Liver (tissue), 8 donors: ENCODE measurements at regions not wholly inside any gene's neighbourhood (a gene's known extent, or its start where the extent isn't known, plus 50 kb on each side); places are given as distances from the start of the nearest gene placed in this dataset.

Experiments used
- DNase-seq: peaks from one replicate; pipeline ENCODE4 v3.0.0-alpha.2; 2017; ENCODE audit warnings: low spot score
- H3K27ac ChIP-seq, 2 donors: one replicate each; pipeline ENCODE4 v1.7.0; 2013; ENCODE audit warnings: inconsistent platforms in 2 of 2, low read length in 2 of 2, control low read depth in 1 of 2, low read depth in 1 of 2, mild to moderate bottlenecking in 1 of 2
- H3K27me3 ChIP-seq, 4 donors: one replicate each; pipeline versions ENCODE4 v1.6.1 to v1.7.0; 2013; ENCODE audit warnings: low read length in 3 of 4, inconsistent platforms in 1 of 4, mild to moderate bottlenecking in 1 of 4, moderate library complexity in 1 of 4; ENCODE audit not compliant: control insufficient read depth in 4 of 4, insufficient read depth in 4 of 4
- H3K36me3 ChIP-seq, 4 donors: one replicate each; pipeline versions ENCODE4 v1.6.1 to v1.7.0; 2013; ENCODE audit warnings: low read length in 3 of 4, mild to moderate bottlenecking in 3 of 4, low read depth in 1 of 4, moderate library complexity in 1 of 4; ENCODE audit not compliant: control insufficient read depth in 4 of 4, insufficient read depth in 3 of 4
- H3K4me1 ChIP-seq, 4 donors: one replicate each; pipeline versions ENCODE4 v1.6.1 to v1.7.0; 2013; ENCODE audit warnings: low read length in 3 of 4, mild to moderate bottlenecking in 3 of 4, moderate library complexity in 1 of 4; ENCODE audit not compliant: control insufficient read depth in 4 of 4, insufficient read depth in 4 of 4
- H3K4me3 ChIP-seq, 3 donors: one replicate each; pipeline versions ENCODE4 v1.6.1 to v1.7.0; 2013; ENCODE audit warnings: low read length in 3 of 3, control low read depth in 1 of 3, low read depth in 1 of 3, mild to moderate bottlenecking in 1 of 3
- H3K9ac ChIP-seq, 2 donors: one replicate each; pipeline ENCODE4 v1.7.0; 2013; ENCODE audit warnings: low read length in 2 of 2, mild to moderate bottlenecking in 2 of 2, moderate library complexity in 2 of 2, control low read depth in 1 of 2, low read depth in 1 of 2
- H3K9me3 ChIP-seq, 4 donors: one replicate each; pipeline versions ENCODE4 v1.6.1 to v1.7.0; 2013; ENCODE audit warnings: low read length in 3 of 4; ENCODE audit not compliant: control insufficient read depth in 4 of 4
- EGR1 ChIP-seq, 2 donors: IDR thresholded peaks; 2 replicates each; pipeline ENCODE4 v1.6.1; 2016 to 2018; ENCODE audit warnings: antibody characterized with exemption in 2 of 2, low read depth in 2 of 2
- FOXA2 ChIP-seq: IDR thresholded peaks from 2 replicates; pipeline ENCODE4 v1.6.1; 2016; ENCODE audit warnings: antibody characterized with exemption
- GABPA ChIP-seq, 2 donors: IDR thresholded peaks in 1 of 2; conservative IDR thresholded peaks in 1 of 2; 2 replicates each; pipeline ENCODE4 v1.6.1; 2016; ENCODE audit warnings: antibody characterized with exemption in 2 of 2, mild to moderate bottlenecking in 1 of 2, moderate library complexity in 1 of 2
- HNF4A ChIP-seq, 2 donors: conservative IDR thresholded peaks; 2 replicates each; pipeline ENCODE4 v1.6.1; 2016; ENCODE audit warnings: antibody characterized with exemption in 2 of 2, mild to moderate bottlenecking in 2 of 2
- HNF4G ChIP-seq: IDR thresholded peaks from 2 replicates; pipeline ENCODE4 v1.6.1; 2016; ENCODE audit warnings: antibody characterized with exemption
- JUND ChIP-seq, 2 donors: IDR thresholded peaks; 2 replicates each; pipeline ENCODE4 v1.6.1; 2016; ENCODE audit warnings: antibody characterized with exemption in 2 of 2
- MAX ChIP-seq: IDR thresholded peaks from 2 replicates; pipeline ENCODE4 v1.6.1; 2016; ENCODE audit warnings: antibody characterized with exemption
- NR2F2 ChIP-seq: IDR thresholded peaks from 2 replicates; pipeline ENCODE4 v1.6.1; 2016; ENCODE audit warnings: antibody characterized with exemption
- RAD21 ChIP-seq, 2 donors: IDR thresholded peaks; 2 replicates each; pipeline ENCODE4 v1.6.1; 2016; ENCODE audit warnings: antibody characterized with exemption in 2 of 2, mild to moderate bottlenecking in 2 of 2
- REST ChIP-seq: IDR thresholded peaks from 2 replicates; pipeline ENCODE4 v1.6.1; 2016; ENCODE audit warnings: antibody characterized with exemption, mild to moderate bottlenecking
- RXRA ChIP-seq, 2 donors: IDR thresholded peaks; 2 replicates each; pipeline ENCODE4 v1.6.1; 2017 to 2018; ENCODE audit warnings: antibody characterized with exemption in 2 of 2, mild to moderate bottlenecking in 1 of 2
- SP1 ChIP-seq: IDR thresholded peaks from 2 replicates; pipeline ENCODE4 v1.6.1; 2018; ENCODE audit warnings: antibody characterized with exemption, mild to moderate bottlenecking
- TAF1 ChIP-seq: conservative IDR thresholded peaks from 2 replicates; pipeline ENCODE4 v1.6.1; 2016; ENCODE audit warnings: antibody characterized with exemption, mild to moderate bottlenecking
- YY1 ChIP-seq: IDR thresholded peaks from 2 replicates; pipeline ENCODE4 v1.6.1; 2016; ENCODE audit warnings: antibody characterized with exemption, mild to moderate bottlenecking
- WGBS: extraction: QIAGEN DNeasy Blood & Tissue Kit; methylation state at CpG from one replicate; pipeline ENCODE4 v1.1.7; 2013; 5-methylcytosine and 5-hydroxymethylcytosine counted together
- TF ChIP-seq, protein P1 (sequence below): fragments of 150-350 bp; IDR thresholded peaks from 2 replicates; pipeline ENCODE4 v1.5.1; 2017; ENCODE audit warnings: improper control_type of control experiment, low read depth, low read length; ENCODE audit not compliant: missing input control
- TF ChIP-seq, protein P2 (sequence below): IDR thresholded peaks from 2 replicates; pipeline ENCODE4 v1.6.1; 2016; ENCODE audit warnings: antibody characterized with exemption
- donor health status: healthy.
- donor health status: healthy.
- donor health status: healthy.
- donor health status: healthy.
- donor health status: healthy.

DNA sequence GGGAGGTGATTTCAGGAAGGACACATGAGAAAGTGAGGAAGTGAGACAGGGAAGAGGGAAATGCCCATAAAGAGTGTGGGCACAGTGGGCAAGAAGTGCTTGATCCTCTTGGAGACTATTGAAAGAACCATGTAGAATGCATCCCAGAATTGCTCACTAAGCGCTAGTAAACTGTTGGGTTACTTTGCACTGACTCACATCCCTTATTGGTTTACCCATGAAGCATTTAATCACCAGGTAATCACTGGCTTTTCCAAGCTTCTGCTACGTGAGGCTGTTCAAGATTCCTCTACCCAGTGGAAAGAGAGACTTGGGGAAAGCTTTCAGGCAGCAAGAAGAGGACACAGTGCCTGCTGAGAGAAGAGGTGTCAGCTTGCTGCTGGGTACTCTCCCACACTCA is 410.0 kb upstream of the JAG1 start:
- H3K4me3 ChIP-seq = no peak overlapping the region
- H3K4me1 ChIP-seq = no peaks in the 10 kb centered on the region
- no peaks in the 10 kb centered on the region for H3K9me3 ChIP-seq
- no peak overlapping the region for H3K9ac ChIP-seq
- WGBS = 86% methylated on average over 2 of the region's 2 CpGs
- no peak for DNase-seq
- H3K27me3 ChIP-seq = peaks cover 0 to 2% (median 0%) of the 10 kb centered on the region in 4 donors
- H3K27ac ChIP-seq = no peak overlapping the region
- no peaks in the 10 kb centered on the region for H3K36me3 ChIP-seq
- TF ChIP-seq RAD21 (IDR thresholded peaks at IDR 0.05) (no peak), YY1 (no peak), NR2F2 (no peak), REST (no peak), SP1 (no peak), JUND (IDR thresholded peaks at IDR 0.05) (no peak), FOXA2 (no peak), GABPA (IDR thresholded peaks at IDR 0.05 in 1 of 2, conservative IDR thresholded peaks at IDR 0.05 in 1 of 2) (no peak), MAX (no peak), HNF4G (no peak), RXRA (IDR thresholded peaks at IDR 0.05) (no peak), TAF1 (no peak)
- TF ChIP-seq, protein P1, sequence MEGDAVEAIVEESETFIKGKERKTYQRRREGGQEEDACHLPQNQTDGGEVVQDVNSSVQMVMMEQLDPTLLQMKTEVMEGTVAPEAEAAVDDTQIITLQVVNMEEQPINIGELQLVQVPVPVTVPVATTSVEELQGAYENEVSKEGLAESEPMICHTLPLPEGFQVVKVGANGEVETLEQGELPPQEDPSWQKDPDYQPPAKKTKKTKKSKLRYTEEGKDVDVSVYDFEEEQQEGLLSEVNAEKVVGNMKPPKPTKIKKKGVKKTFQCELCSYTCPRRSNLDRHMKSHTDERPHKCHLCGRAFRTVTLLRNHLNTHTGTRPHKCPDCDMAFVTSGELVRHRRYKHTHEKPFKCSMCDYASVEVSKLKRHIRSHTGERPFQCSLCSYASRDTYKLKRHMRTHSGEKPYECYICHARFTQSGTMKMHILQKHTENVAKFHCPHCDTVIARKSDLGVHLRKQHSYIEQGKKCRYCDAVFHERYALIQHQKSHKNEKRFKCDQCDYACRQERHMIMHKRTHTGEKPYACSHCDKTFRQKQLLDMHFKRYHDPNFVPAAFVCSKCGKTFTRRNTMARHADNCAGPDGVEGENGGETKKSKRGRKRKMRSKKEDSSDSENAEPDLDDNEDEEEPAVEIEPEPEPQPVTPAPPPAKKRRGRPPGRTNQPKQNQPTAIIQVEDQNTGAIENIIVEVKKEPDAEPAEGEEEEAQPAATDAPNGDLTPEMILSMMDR = no peak

- no peaks in the 10 kb centered on the region for H3K36me3 ChIP-seq
- H3K4me3 ChIP-seq = no peak overlapping the region
- H3K27me3 ChIP-seq = peaks cover 0 to 2% (median 0%) of the 10 kb centered on the region in 4 donors
- no peaks in the 10 kb centered on the region for H3K4me1 ChIP-seq
- DNase-seq = no peak
- no peaks in the 10 kb centered on the region for H3K9me3 ChIP-seq
- H3K9ac ChIP-seq = no peak overlapping the region
- TF ChIP-seq REST = no peak
- TF ChIP-seq HNF4A (conservative IDR thresholded peaks at IDR 0.05) = no peak
- no peak for TF ChIP-seq MAX
- TF ChIP-seq, protein P2, sequence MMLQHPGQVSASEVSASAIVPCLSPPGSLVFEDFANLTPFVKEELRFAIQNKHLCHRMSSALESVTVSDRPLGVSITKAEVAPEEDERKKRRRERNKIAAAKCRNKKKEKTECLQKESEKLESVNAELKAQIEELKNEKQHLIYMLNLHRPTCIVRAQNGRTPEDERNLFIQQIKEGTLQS = no peak
- TF ChIP-seq EGR1 (IDR thresholded peaks at IDR 0.05; ENCODE audit: low read depth in 2 of 2) = no peak
- TF ChIP-seq GABPA (IDR thresholded peaks at IDR 0.05 in 1 of 2, conservative IDR thresholded peaks at IDR 0.05 in 1 of 2) = no peak
- no peak for TF ChIP-seq FOXA2
- TF ChIP-seq NR2F2 = no peak
- TF ChIP-seq TAF1 = no peak
- H3K27ac ChIP-seq = no peak overlapping the region
Observed at GRCh38 chr20:11084508-11084907, 410.7 kb upstream of the JAG1 start.
